HepG2 (cell line): ENCODE measurements at regions not wholly inside any gene's neighbourhood (a gene's known extent, or its start where the extent isn't known, plus 50 kb on each side); places are given as distances from the start of the nearest gene placed in this dataset.

Source experiments
- BRF2 ChIP-seq: sonication (generic); formaldehyde crosslinking; IDR thresholded peaks from 2 replicates; pipeline ENCODE4 v1.8.1; 2022; ENCODE audit warnings: mild to moderate bottlenecking, missing genetic modification reagents
- CSRNP1 ChIP-seq: sonication (generic); formaldehyde crosslinking; IDR thresholded peaks from 2 replicates; pipeline ENCODE4 v1.8.1; 2023; ENCODE audit warnings: mild to moderate bottlenecking, missing genetic modification reagents
- E2F1 ChIP-seq: sonication (generic); formaldehyde crosslinking; IDR thresholded peaks from 2 replicates; pipeline ENCODE4 v1.5.0; 2020; ENCODE audit warnings: missing genetic modification reagents
- FOXK2 ChIP-seq: fragments of 450-650 bp; IDR thresholded peaks from 2 replicates; pipeline ENCODE4 v1.6.1; 2016
- MTA1 ChIP-seq: sonication (generic); formaldehyde crosslinking; IDR thresholded peaks from 2 replicates; pipeline ENCODE4 v1.4.0; 2020; ENCODE audit warnings: missing genetic modification reagents, mild to moderate bottlenecking, borderline replicate concordance
- MZF1 ChIP-seq: sonication (generic); formaldehyde crosslinking; IDR thresholded peaks from 2 replicates; pipeline ENCODE4 v1.8.1; 2023; ENCODE audit warnings: mild to moderate bottlenecking, missing genetic modification reagents, borderline replicate concordance
- NFAT5 ChIP-seq: sonication (generic); formaldehyde crosslinking; IDR thresholded peaks from 2 replicates; pipeline ENCODE4 v1.4.0; 2020; ENCODE audit warnings: missing genetic modification reagents
- NFE2L1 ChIP-seq: sonication (generic); formaldehyde crosslinking; IDR thresholded peaks from 2 replicates; pipeline ENCODE4 v1.4.0; 2020; ENCODE audit warnings: missing genetic modification reagents, mild to moderate bottlenecking, borderline replicate concordance
- PAF1 ChIP-seq: IDR thresholded peaks from 2 replicates; pipeline ENCODE4 v1.6.1; 2016; ENCODE audit warnings: missing genetic modification reagents, missing compliant biosample characterization
- RAD51 ChIP-seq: fragments of 450-650 bp; IDR thresholded peaks from 2 replicates; pipeline ENCODE4 v1.6.1; 2016; ENCODE audit warnings: borderline replicate concordance
- SMYD3 ChIP-seq: sonication (generic); formaldehyde crosslinking; IDR thresholded peaks from 2 replicates; pipeline ENCODE4 v1.8.1; 2023; ENCODE audit warnings: mild to moderate bottlenecking, missing genetic modification reagents
- ZEB1 ChIP-seq: IDR thresholded peaks from 2 replicates; pipeline ENCODE4 v1.6.1; 2012; ENCODE audit warnings: mild to moderate bottlenecking, low read depth, inconsistent platforms; ENCODE audit not compliant: insufficient replicate concordance
- ZNF136 ChIP-seq: sonication (generic); formaldehyde crosslinking; IDR thresholded peaks from 2 replicates; pipeline ENCODE4 v1.8.1; 2022; ENCODE audit warnings: low read depth, mild to moderate bottlenecking, moderate library complexity, missing genetic modification reagents
- ZNF296 ChIP-seq: sonication (generic); formaldehyde crosslinking; conservative IDR thresholded peaks from 2 replicates; pipeline ENCODE4 v1.5.0; 2020; ENCODE audit warnings: mild to moderate bottlenecking, missing genetic modification reagents
- ZNF326 ChIP-seq: sonication (generic); formaldehyde crosslinking; IDR thresholded peaks from 2 replicates; pipeline ENCODE4 v1.4.0; 2020; ENCODE audit warnings: missing genetic modification reagents, borderline replicate concordance
- ZNF484 ChIP-seq: sonication (generic); formaldehyde crosslinking; IDR thresholded peaks from 2 replicates; pipeline ENCODE4 v1.5.1; 2020; ENCODE audit warnings: mild to moderate bottlenecking, low read depth, missing genetic modification reagents, borderline replicate concordance
- ZNF580 ChIP-seq: IDR thresholded peaks from 2 replicates; pipeline ENCODE4 v1.6.1; 2016; ENCODE audit warnings: low read depth, borderline replicate concordance
- ZNF589 ChIP-seq: sonication (generic); formaldehyde crosslinking; conservative IDR thresholded peaks from 2 replicates; pipeline ENCODE4 v1.8.0; 2022; ENCODE audit warnings: mild to moderate bottlenecking, moderate library complexity, missing genetic modification reagents

- TF ChIP-seq NFAT5 (CRISPR knock-in tag) (no peak), ZNF136 (no peak), ZEB1 (no peak), PAF1 (no peak), BRF2 (CRISPR knock-in tag) (no peak), ZNF296 (CRISPR knock-in tag) (no peak), SMYD3 (CRISPR knock-in tag) (no peak), NFE2L1 (CRISPR knock-in tag) (no peak), ZNF580 (CRISPR knock-in tag) (no peak), E2F1 (CRISPR knock-in tag) (no peak), CSRNP1 (CRISPR knock-in tag) (no peak), MZF1 (CRISPR knock-in tag) (no peak), ZNF589 (CRISPR knock-in tag) (no peak), FOXK2 (0 out of 2 replicates have a peak, but pooled peaks have one; percentile 51), MTA1 (no peak), RAD51 (peak; percentile 26; the same call in 1 of the 2 replicates), ZNF484 (CRISPR knock-in tag) (no peak), ZNF326 (CRISPR knock-in tag) (no peak)
Observed at GRCh38 chr6:169863710-169864109, 112.3 kb downstream of the ERMARD start (continued).
